Transverse colon (tissue), 4 donors: ENCODE measurements at regions not wholly inside any gene's neighbourhood (a gene's known extent, or its start where the extent isn't known, plus 50 kb on each side); places are given as distances from the start of the nearest gene placed in this dataset.
A peak's percentile ranks its signal among the peaks of the same experiment; 100 is the strongest.

ENCODE experiments used
- DNase-seq: peaks from one replicate; pipeline ENCODE4 v3.0.0-alpha.2; 2019
- H3K27ac ChIP-seq, 4 donors: fragments of 200-600 bp; sonication (generic); 2 replicates each; pipeline ENCODE4 v1.5.1; 2016 to 2018; ENCODE audit warnings: inconsistent platforms in 4 of 4
- H3K27me3 ChIP-seq: fragments of 200-600 bp; sonication (generic); 2 replicates; pipeline ENCODE4 v1.5.1; 2017; ENCODE audit warnings: inconsistent platforms
- H3K36me3 ChIP-seq, 4 donors: fragments of 200-600 bp; sonication (generic); 2 replicates each; pipeline ENCODE4 v1.5.1; 2017 to 2019; ENCODE audit warnings: inconsistent platforms in 4 of 4
- H3K4me1 ChIP-seq, 4 donors: fragments of 200-600 bp; sonication (generic); 2 replicates each; pipeline ENCODE4 v1.5.1; 2017 to 2020; ENCODE audit warnings: inconsistent platforms in 4 of 4
- H3K4me3 ChIP-seq, 4 donors: fragments of 200-600 bp; sonication (generic); 1 replicate in 1 of 4; 2 replicates in 3 of 4; pipeline versions ENCODE4 v1.5.1 to v1.6.1; 2017 to 2019; ENCODE audit warnings: inconsistent platforms in 4 of 4
- H3K9me3 ChIP-seq, 2 donors: fragments of 200-600 bp; sonication (generic); 2 replicates each; pipeline ENCODE4 v1.5.1; 2017 to 2019; ENCODE audit warnings: inconsistent platforms in 2 of 2
- EP300 ChIP-seq: sonication (generic); formaldehyde crosslinking; IDR thresholded peaks from one replicate; pipeline ENCODE4 v1.6.1; 2017; ENCODE audit warnings: antibody characterized with exemption, low read depth
- POLR2A ChIP-seq: fragments of 450-650 bp; IDR thresholded peaks from one replicate; pipeline ENCODE4 v1.6.1; 2016; ENCODE audit warnings: antibody characterized with exemption, mild to moderate bottlenecking, moderate library complexity
- POLR2AphosphoS5 ChIP-seq, 3 donors: sonication (generic); formaldehyde crosslinking; IDR thresholded peaks; one replicate each; pipeline ENCODE4 v1.6.1; 2016; ENCODE audit warnings: antibody characterized with exemption in 3 of 3
- WGBS, 2 donors: methylation state at CpG; one replicate each; pipeline ENCODE4 v1.1.5; 2018; ENCODE audit warnings: low coverage in 1 of 2; 5-methylcytosine and 5-hydroxymethylcytosine counted together
- in situ Hi-C, 4 donors: fragments of 200-750 bp; cut with MboI; loops; one replicate each; pipeline versions ENCODE4 v1.15.0 to v1.15.1; 2017; ENCODE audit warnings: low sequenced_read_pairs in 3 of 4, low pct_ligation_motif_present in 1 of 4, low pct_unique_long_range_greater_than_20kb in 1 of 4
- intact Hi-C: fragments of 100-400 bp; cut with DNase I; formaldehyde crosslinking; loops from one replicate; pipeline ENCODE4 v1.15.1; 2023; ENCODE audit warnings: low total_unique reads
- TF ChIP-seq, protein P1 (sequence below), 5 experiments: fragments of 200-600 bp in 3 of 5; fragments of 450-650 bp in 2 of 5; sonication (generic) in 3 of 5; IDR thresholded peaks; 1 replicate in 2 of 5; 2 replicates in 3 of 5; pipeline ENCODE4 v1.5.1; 2016 to 2017; ENCODE audit warnings: antibody characterized with exemption in 5 of 5, inconsistent platforms in 3 of 5, mild to moderate bottlenecking in 2 of 5, moderate library complexity in 1 of 5

- DNase-seq: no peak
- Histone ChIP-seq H3K27me3 (no peaks in the 10 kb centered on the region), H3K9me3 (no peaks in the 10 kb centered on the region), H3K4me3 (no peak overlapping the region), H3K36me3 (no peaks in the 10 kb centered on the region), H3K27ac (peak overlapping the region in 1 of 4 donors; percentile 11), H3K4me1 (peaks cover 0 to 9% (median 5%) of the 10 kb centered on the region in 4 donors)
- 67 to 80% methylated on average over 1 to 15 of the region's 21 CpGs for WGBS, 2 donors
- intact Hi-C loops (no loop called here), in situ Hi-C loops (loop anchor here in 2 of 4 donors (5.0 to 25.0 kb wide), 2 partner anchors 515 kb away; no protein-coding TSS in a partner anchor)
- TF ChIP-seq, protein P1, sequence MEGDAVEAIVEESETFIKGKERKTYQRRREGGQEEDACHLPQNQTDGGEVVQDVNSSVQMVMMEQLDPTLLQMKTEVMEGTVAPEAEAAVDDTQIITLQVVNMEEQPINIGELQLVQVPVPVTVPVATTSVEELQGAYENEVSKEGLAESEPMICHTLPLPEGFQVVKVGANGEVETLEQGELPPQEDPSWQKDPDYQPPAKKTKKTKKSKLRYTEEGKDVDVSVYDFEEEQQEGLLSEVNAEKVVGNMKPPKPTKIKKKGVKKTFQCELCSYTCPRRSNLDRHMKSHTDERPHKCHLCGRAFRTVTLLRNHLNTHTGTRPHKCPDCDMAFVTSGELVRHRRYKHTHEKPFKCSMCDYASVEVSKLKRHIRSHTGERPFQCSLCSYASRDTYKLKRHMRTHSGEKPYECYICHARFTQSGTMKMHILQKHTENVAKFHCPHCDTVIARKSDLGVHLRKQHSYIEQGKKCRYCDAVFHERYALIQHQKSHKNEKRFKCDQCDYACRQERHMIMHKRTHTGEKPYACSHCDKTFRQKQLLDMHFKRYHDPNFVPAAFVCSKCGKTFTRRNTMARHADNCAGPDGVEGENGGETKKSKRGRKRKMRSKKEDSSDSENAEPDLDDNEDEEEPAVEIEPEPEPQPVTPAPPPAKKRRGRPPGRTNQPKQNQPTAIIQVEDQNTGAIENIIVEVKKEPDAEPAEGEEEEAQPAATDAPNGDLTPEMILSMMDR (IDR thresholded peaks at IDR 0.05): no peak
- no peak for TF ChIP-seq EP300
- TF ChIP-seq POLR2A: no peak
- TF ChIP-seq POLR2AphosphoS5 (IDR thresholded peaks at IDR 0.05): no peak
Observed at GRCh38 chr6:168371981-168372711, 52.6 kb upstream of the DACT2 start.

DNA sequence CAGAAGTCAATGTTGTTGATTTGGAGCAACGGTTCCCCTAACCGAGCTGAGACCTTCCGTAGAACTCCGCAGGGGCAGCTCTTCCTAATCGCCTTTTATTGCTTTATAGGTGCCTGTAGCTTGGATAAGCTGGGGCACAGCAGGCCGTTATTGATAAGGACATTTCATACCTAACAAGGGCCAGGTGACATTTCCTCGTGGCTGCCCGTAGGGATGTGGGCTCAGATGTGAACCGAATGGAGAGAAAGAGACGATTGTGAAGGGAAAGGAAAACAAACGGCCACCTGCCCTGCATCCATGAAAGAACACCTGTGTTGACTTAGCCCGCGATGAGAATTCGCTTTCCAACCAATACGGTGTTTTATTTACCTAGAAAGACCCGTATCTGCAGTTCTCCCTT is 53.3 kb upstream of the DACT2 start:
- TF ChIP-seq EP300 (no peak), POLR2AphosphoS5 (IDR thresholded peaks at IDR 0.05) (no peak), POLR2A (no peak)
- TF ChIP-seq, protein P1 (IDR thresholded peaks at IDR 0.05): no peak
- peaks cover 0 to 10% (median 5%) of the 10 kb centered on the region in 4 donors for H3K4me1 ChIP-seq
- H3K9me3 ChIP-seq: no peaks in the 10 kb centered on the region
- intact Hi-C loops: no loop called here
- H3K4me3 ChIP-seq: no peak overlapping the region
- in situ Hi-C loops: loop anchor here in 2 of 4 donors (5.0 to 25.0 kb wide), 2 partner anchors 514 kb away; no protein-coding TSS in a partner anchor
- whole genome bisulfite sequencing, 2 donors: 58 to 63% methylated on average over 5 to 16 of the region's 16 CpGs
- H3K27ac ChIP-seq: no peak overlapping the region
- no peaks in the 10 kb centered on the region for H3K36me3 ChIP-seq
- peak; percentile 22 for DNase-seq
- H3K27me3 ChIP-seq: no peaks in the 10 kb centered on the region

DNA sequence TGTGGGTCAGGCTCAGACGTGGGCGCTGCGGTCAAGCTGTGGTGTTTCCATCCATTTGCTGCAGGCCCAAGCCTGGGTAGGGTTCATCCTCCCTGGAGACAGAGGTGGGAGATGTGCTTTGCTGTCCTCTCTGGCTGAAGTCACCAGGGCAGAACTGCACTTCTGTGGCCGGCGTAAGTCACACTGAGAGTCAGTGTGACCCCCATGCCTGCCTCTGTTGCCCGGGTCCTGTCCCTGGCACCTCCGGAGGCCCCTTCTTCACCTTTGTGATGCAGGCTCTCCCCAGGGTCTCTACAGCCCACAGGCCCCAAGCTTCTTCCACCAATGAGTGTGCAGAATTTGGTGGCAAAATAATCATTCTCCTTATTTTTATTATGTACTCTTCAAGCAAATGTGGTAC is 53.8 kb upstream of the DACT2 start:
- H3K4me1 ChIP-seq: peaks cover 0 to 10% (median 5%) of the 10 kb centered on the region in 4 donors
- no peaks in the 10 kb centered on the region for H3K27me3 ChIP-seq
- in situ Hi-C loops (loop anchor here in 2 of 4 donors (5.0 to 25.0 kb wide), 2 partner anchors 514 kb away; no protein-coding TSS in a partner anchor), intact Hi-C loops (no loop called here)
- H3K4me3 ChIP-seq: no peak overlapping the region
- no peaks in the 10 kb centered on the region for H3K36me3 ChIP-seq
- no peak for DNase-seq
- no peaks in the 10 kb centered on the region for H3K9me3 ChIP-seq
- 73% methylated on average over 7 of the region's 7 CpGs; no CpG with 5 or more reads in 1 of the 2 donors for WGBS, 2 donors
- TF ChIP-seq EP300: no peak
- TF ChIP-seq, protein P1 (IDR thresholded peaks at IDR 0.05): no peak
- no peak for TF ChIP-seq POLR2AphosphoS5 (IDR thresholded peaks at IDR 0.05)
- TF ChIP-seq POLR2A: no peak
- H3K27ac ChIP-seq: no peak overlapping the region

- peaks cover 0 to 10% (median 5%) of the 10 kb centered on the region in 4 donors for H3K4me1 ChIP-seq
- no peaks in the 10 kb centered on the region for H3K36me3 ChIP-seq
- H3K27ac ChIP-seq: no peak overlapping the region
- no peaks in the 10 kb centered on the region for H3K27me3 ChIP-seq
- no peak overlapping the region for H3K4me3 ChIP-seq
- intact Hi-C loops (no loop called here), in situ Hi-C loops (loop anchor here in 2 of 4 donors (5.0 to 25.0 kb wide), 2 partner anchors 513 kb away; no protein-coding TSS in a partner anchor)
- no peak for DNase-seq
- no peaks in the 10 kb centered on the region for H3K9me3 ChIP-seq
- TF ChIP-seq POLR2AphosphoS5 (IDR thresholded peaks at IDR 0.05) (no peak), EP300 (no peak), POLR2A (no peak)
- TF ChIP-seq, protein P1 (IDR thresholded peaks at IDR 0.05): no peak
- 50 to 85% methylated on average over 1 to 13 of the region's 13 CpGs for WGBS, 2 donors
Observed at GRCh38 chr6:168374051-168374502, 54.5 kb upstream of the DACT2 start.
